IMR-90 (cell line): ENCODE measurements at regions not wholly inside any gene's neighbourhood (a gene's known extent, or its start where the extent isn't known, plus 50 kb on each side); places are given as distances from the start of the nearest gene placed in this dataset.
"Not testable (repeated sequence)": the region's sequence is repeated elsewhere in the genome, so short reads cannot be mapped to it uniquely, and the experiment has no call there.

Source experiments
- ATAC-seq: fragments of 200-7000 bp; cut with Tn5 transposase; 2 replicates; pipeline ENCODE4 v1.9.1; 2020; ENCODE audit warnings: low read depth, mild to moderate bottlenecking, moderate library complexity
- BruUV-seq: library from RNA; stranded (reverse); fragments of 400-500 nt; replicated peaks from 2 replicates; lab custom pipeline; 2021; lab: Mats Ljungman, UMichigan
- CTCF ChIA-PET: fragments of 300-600 bp; formaldehyde crosslinking; extraction: SDS; loops from one replicate; lab custom pipeline; 2021; ENCODE audit warnings: antibody characterized with exemption; lab: Yijun Ruan, JAX
- POLR2A ChIA-PET: fragments of 300-600 bp; sonication (Branson Sonifier 250); formaldehyde crosslinking; loops from one replicate; lab custom pipeline; 2022; ENCODE audit warnings: antibody characterized with exemption; ENCODE audit not compliant: unreplicated experiment; lab: Charles Lee
- DNase-seq: peaks from one replicate; pipeline ENCODE4 v3.0.0; 2013
- H2AFZ ChIP-seq: replicated peaks from 2 replicates; pipeline ENCODE3; 2013; ENCODE audit warnings: low read length, mild to moderate bottlenecking; ENCODE audit not compliant: poor library complexity
- H2AK5ac ChIP-seq: 2 replicates; pipeline ENCODE4 v1.6.1; 2013; ENCODE audit warnings: low read depth, low read length, inconsistent platforms
- H2AK9ac ChIP-seq: replicated peaks from 2 replicates; pipeline ENCODE3; 2013; ENCODE audit warnings: mild to moderate bottlenecking, low read depth, low read length, moderate library complexity; ENCODE audit not compliant: poor library complexity
- H2BK120ac ChIP-seq: 2 replicates; pipeline ENCODE4 v1.6.1; 2013; ENCODE audit warnings: low read depth, low read length, inconsistent platforms
- H2BK15ac ChIP-seq: 3 replicates; pipeline ENCODE4 v1.6.1; 2013; ENCODE audit warnings: low read depth, low read length, inconsistent platforms
- H2BK20ac ChIP-seq: 2 replicates; pipeline ENCODE4 v1.6.1; 2013; ENCODE audit warnings: low read depth, mild to moderate bottlenecking, inconsistent platforms, low read length, moderate library complexity
- H2BK5ac ChIP-seq: 2 replicates; pipeline ENCODE4 v1.6.1; 2013; ENCODE audit warnings: mild to moderate bottlenecking, low read depth, low read length, inconsistent platforms; ENCODE audit not compliant: poor library complexity, severe bottlenecking
- H3K14ac ChIP-seq: replicated peaks from 2 replicates; pipeline ENCODE4 v1.6.1; 2013; ENCODE audit warnings: low read depth, low read length, inconsistent platforms
- H3K18ac ChIP-seq: 2 replicates; pipeline ENCODE4 v1.6.1; 2013; ENCODE audit warnings: low read depth, low read length, control low read depth
- H3K23ac ChIP-seq: 2 replicates; pipeline ENCODE4 v1.6.1; 2013; ENCODE audit warnings: low read depth, low read length, inconsistent platforms
- H3K27ac ChIP-seq: 2 replicates; pipeline ENCODE4 v1.5.1; 2013; ENCODE audit warnings: mild to moderate bottlenecking, control low read depth, low read length; ENCODE audit not compliant: insufficient read depth
- H3K27me3 ChIP-seq: 2 replicates; pipeline ENCODE4 v1.6.1; 2013; ENCODE audit warnings: low read length; ENCODE audit not compliant: control insufficient read depth, insufficient read depth
- H3K36me3 ChIP-seq: 2 replicates; pipeline ENCODE4 v1.6.1; 2013; ENCODE audit warnings: low read length, mixed read lengths; ENCODE audit not compliant: control insufficient read depth, insufficient read depth
- H3K4ac ChIP-seq: 2 replicates; pipeline ENCODE4 v1.6.1; 2013; ENCODE audit warnings: low read depth, low read length, inconsistent platforms
- H3K4me1 ChIP-seq: 2 replicates; pipeline ENCODE4 v1.6.1; 2013; ENCODE audit warnings: low read length, mixed read lengths; ENCODE audit not compliant: control insufficient read depth, insufficient read depth
- H3K4me2 ChIP-seq: 2 replicates; pipeline ENCODE4 v1.6.1; 2013; ENCODE audit warnings: low read depth, mild to moderate bottlenecking, control low read depth, low read length, moderate library complexity
- H3K4me3 ChIP-seq: 2 replicates; pipeline ENCODE4 v1.5.1; 2013; ENCODE audit warnings: low read depth, mild to moderate bottlenecking, control low read depth, low read length, moderate library complexity; ENCODE audit not compliant: insufficient read depth
- H3K56ac ChIP-seq: 2 replicates; pipeline ENCODE4 v1.6.1; 2013; ENCODE audit warnings: low read length, inconsistent platforms; ENCODE audit not compliant: insufficient read depth; ENCODE audit errors: extremely low read depth
- H3K79me1 ChIP-seq, 2 experiments: 2 replicates each; pipeline ENCODE4 v1.6.1; 2013; ENCODE audit warnings: low read length in 2 of 2, inconsistent platforms in 1 of 2, low read depth in 1 of 2
- H3K9ac ChIP-seq: 2 replicates; pipeline ENCODE4 v1.6.1; 2013; ENCODE audit warnings: low read depth, low read length, control low read depth
- H3K9me1 ChIP-seq: 2 replicates; pipeline ENCODE4 v1.6.1; 2013; ENCODE audit warnings: low read length, inconsistent platforms; ENCODE audit not compliant: insufficient read depth
- H3K9me3 ChIP-seq: 2 replicates; pipeline ENCODE4 v1.6.1; 2013; ENCODE audit warnings: low read length; ENCODE audit not compliant: control insufficient read depth, insufficient read depth
- H4K20me1 ChIP-seq: 2 replicates; pipeline ENCODE4 v1.6.1; 2013; ENCODE audit warnings: low read length, inconsistent platforms; ENCODE audit not compliant: insufficient read depth
- H4K5ac ChIP-seq: 2 replicates; pipeline ENCODE4 v1.6.1; 2013; ENCODE audit warnings: mild to moderate bottlenecking, low read depth, low read length, control low read depth
- H4K8ac ChIP-seq, 2 experiments: 2 replicates each; pipeline ENCODE4 v1.6.1; 2013; ENCODE audit warnings: low read depth in 2 of 2, low read length in 2 of 2, control low read depth in 1 of 2, inconsistent platforms in 1 of 2
- H4K91ac ChIP-seq: 2 replicates; pipeline ENCODE4 v1.6.1; 2013; ENCODE audit warnings: low read depth, low read length, inconsistent platforms; ENCODE audit not compliant: insufficient read depth
- WGBS, 2 experiments: methylation state at CpG; one replicate each; pipeline versions ENCODE4 v1.1.5 to v1.1.7; 2013; ENCODE audit warnings: missing lambda C conversion rate in 2 of 2; ENCODE audit not compliant: insufficient read length in 1 of 2; ENCODE audit errors: extremely low coverage in 2 of 2; 5-methylcytosine and 5-hydroxymethylcytosine counted together
- dilution Hi-C: fragments of 300-500 bp; cut with HindIII; formaldehyde crosslinking; loops from one replicate; pipeline ENCODE4 v1.14.3; 2018; ENCODE audit warnings: low sequenced_read_pairs; ENCODE audit not compliant: unreplicated experiment
- in situ Hi-C: fragments of 300-500 bp; cut with MboI; formaldehyde crosslinking; loops from 3 replicates; pipeline ENCODE4 v1.14.3; 2019; ENCODE audit warnings: low sequenced_read_pairs, inconsistent platforms, mixed read lengths
- intact Hi-C: fragments of 100-400 bp; cut with micrococcal nuclease; formaldehyde crosslinking; loops from 2 replicates; pipeline ENCODE4 v1.10.0; 2022

- in situ Hi-C loops, dilution Hi-C loops: not testable (repeated sequence)
These were observed 314.0 kb downstream of the INHBA start for GRCh38 chr7:41388933-41389332.

More at GRCh38 chr7:41388933-41389332, 314.0 kb downstream of the INHBA start:
- H4K91ac ChIP-seq, H3K27ac ChIP-seq, H3K36me3 ChIP-seq, BruUV-seq, H3K23ac ChIP-seq, H4K8ac ChIP-seq, H2AK9ac ChIP-seq, H4K20me1 ChIP-seq, H3K4ac ChIP-seq, H3K18ac ChIP-seq, H3K56ac ChIP-seq, CTCF ChIA-PET, H2BK15ac ChIP-seq, H3K9me3 ChIP-seq, H2BK5ac ChIP-seq, H2AFZ ChIP-seq, H4K5ac ChIP-seq, H3K4me3 ChIP-seq, H3K14ac ChIP-seq, DNase-seq, H3K9me1 ChIP-seq, H3K4me1 ChIP-seq, POLR2A ChIA-PET, H3K79me1 ChIP-seq, H3K4me2 ChIP-seq, H2BK120ac ChIP-seq, H2AK5ac ChIP-seq, ATAC-seq, H2BK20ac ChIP-seq, H3K9ac ChIP-seq, H3K27me3 ChIP-seq, intact Hi-C loops: not testable (repeated sequence)
- 83% methylated on average over 1 of the region's 3 CpGs; no CpG with 5 or more reads in 1 of the 2 experiments for WGBS, 2 experiments
